GM23338 (cell line): ENCODE measurements at regions not wholly inside any gene's neighbourhood (a gene's known extent, or its start where the extent isn't known, plus 50 kb on each side); places are given as distances from the start of the nearest gene placed in this dataset.

ENCODE experiments used
- ATAC-seq: fragments of 200-7000 bp; cut with Tn5 transposase; 3 replicates; pipeline ENCODE4 v1.9.1; 2020
- DNase-seq: peaks from one replicate; pipeline ENCODE4 v3.0.0-alpha.2; 2015; ENCODE audit warnings: low spot score
- H2AFZ ChIP-seq: fragments of 200-600 bp; sonication (generic); 2 replicates; pipeline ENCODE4 v1.8.0; 2016; ENCODE audit warnings: antibody characterized with exemption, mild to moderate bottlenecking, moderate library complexity
- H3F3A ChIP-seq: fragments of 200-600 bp; sonication (generic); replicated peaks from 2 replicates; pipeline ENCODE4 v1.8.0; 2017; ENCODE audit warnings: antibody characterized with exemption, mixed run types, low read depth
- H3K27ac ChIP-seq: fragments of 200-600 bp; sonication (generic); 2 replicates; pipeline ENCODE4 v1.6.1; 2016; ENCODE audit warnings: low read depth
- H3K27me3 ChIP-seq: fragments of 200-600 bp; sonication (generic); 2 replicates; pipeline ENCODE4 v1.8.0; 2016; ENCODE audit warnings: mild to moderate bottlenecking, mixed run types, moderate library complexity; ENCODE audit not compliant: insufficient read depth
- H3K36me3 ChIP-seq: fragments of 200-600 bp; sonication (generic); 2 replicates; pipeline ENCODE4 v1.8.0; 2016; ENCODE audit warnings: mild to moderate bottlenecking; ENCODE audit not compliant: insufficient read depth
- H3K4me1 ChIP-seq: fragments of 200-600 bp; sonication (generic); 2 replicates; pipeline ENCODE4 v1.8.0; 2016; ENCODE audit warnings: mild to moderate bottlenecking, moderate library complexity; ENCODE audit not compliant: insufficient read depth
- H3K4me2 ChIP-seq: fragments of 200-600 bp; sonication (generic); 2 replicates; pipeline ENCODE4 v1.7.1; 2017; ENCODE audit warnings: mixed run types
- H3K4me3 ChIP-seq: fragments of 200-600 bp; sonication (generic); 2 replicates; pipeline ENCODE4 v1.6.1; 2016; ENCODE audit warnings: mixed run types
- H3K79me2 ChIP-seq: fragments of 200-600 bp; sonication (generic); replicated peaks from 2 replicates; pipeline ENCODE4 v1.8.0; 2017; ENCODE audit warnings: mild to moderate bottlenecking; ENCODE audit not compliant: insufficient read depth
- H3K9me2 ChIP-seq: fragments of 200-600 bp; sonication (generic); 2 replicates; pipeline ENCODE4 v1.8.0; 2017; ENCODE audit not compliant: insufficient read depth
- H4K20me1 ChIP-seq: fragments of 200-600 bp; sonication (generic); replicated peaks from 2 replicates; pipeline ENCODE4 v1.8.0; 2017; ENCODE audit warnings: mild to moderate bottlenecking; ENCODE audit not compliant: insufficient read depth
- H3K27ac Mint-ChIP-seq: 2 replicates; pipeline ENCODE4 v1.8.0; 2020; ENCODE audit warnings: inconsistent platforms, mild to moderate bottlenecking, moderate library complexity, mixed read lengths
- H3K27me3 Mint-ChIP-seq: 3 replicates; pipeline ENCODE4 v1.8.0; 2022; ENCODE audit warnings: low read depth, mild to moderate bottlenecking, moderate library complexity, mixed read lengths, inconsistent platforms; ENCODE audit not compliant: insufficient read depth, poor library complexity
- H3K36me3 Mint-ChIP-seq: 3 replicates; pipeline ENCODE4 v1.8.0; 2021; ENCODE audit warnings: low read depth, mild to moderate bottlenecking, inconsistent platforms, moderate library complexity, mixed read lengths
- H3K4me1 Mint-ChIP-seq: 3 replicates; pipeline ENCODE4 v1.8.0; 2020; ENCODE audit warnings: mild to moderate bottlenecking, inconsistent platforms, mixed read lengths
- H3K4me3 Mint-ChIP-seq: 3 replicates; pipeline ENCODE4 v1.8.0; 2021; ENCODE audit warnings: moderate library complexity, mild to moderate bottlenecking, inconsistent platforms, mixed read lengths
- H3K9me3 Mint-ChIP-seq: 3 replicates; pipeline ENCODE4 v1.8.0; 2020; ENCODE audit warnings: moderate library complexity, mild to moderate bottlenecking, inconsistent platforms, mixed read lengths
- CREB1 ChIP-seq: fragments of 250-450 bp; sonication (Bioruptor Pico); IDR thresholded peaks from 2 replicates; pipeline ENCODE4 v1.5.0; 2020; ENCODE audit warnings: low read depth, mild to moderate bottlenecking, moderate library complexity
- EZH2phosphoT487 ChIP-seq: fragments of 200-600 bp; sonication (generic); IDR thresholded peaks from one replicate; pipeline ENCODE4 v1.8.1; 2018; ENCODE audit warnings: antibody characterized with exemption; ENCODE audit not compliant: unreplicated experiment
- JUNB ChIP-seq: IDR thresholded peaks from one replicate; pipeline ENCODE4 v1.6.1; 2016; ENCODE audit warnings: antibody characterized with exemption; ENCODE audit not compliant: unreplicated experiment
- NANOG ChIP-seq: IDR thresholded peaks from 2 replicates; pipeline ENCODE4 v1.6.1; 2016; ENCODE audit warnings: antibody characterized with exemption, borderline replicate concordance
- POLR2AphosphoS5 ChIP-seq: IDR thresholded peaks from 2 replicates; pipeline ENCODE4 v1.6.1; 2016; ENCODE audit warnings: antibody characterized with exemption, low read depth
- STAT1 ChIP-seq: IDR thresholded peaks from one replicate; pipeline ENCODE4 v1.6.1; 2016; ENCODE audit warnings: antibody characterized with exemption; ENCODE audit not compliant: unreplicated experiment
- ZNF114 ChIP-seq: fragments of 250-450 bp; sonication (Bioruptor Pico); IDR thresholded peaks from 2 replicates; pipeline ENCODE4 v1.5.0; 2020; ENCODE audit warnings: mild to moderate bottlenecking, moderate library complexity
- ZNF331 ChIP-seq: fragments of 250-450 bp; sonication (Bioruptor Pico); IDR thresholded peaks from 2 replicates; pipeline ENCODE4 v1.5.0; 2020; ENCODE audit warnings: low read depth, mild to moderate bottlenecking, moderate library complexity
- TF ChIP-seq, protein P1 (sequence below): IDR thresholded peaks from one replicate; pipeline ENCODE4 v1.6.1; 2018; ENCODE audit warnings: antibody characterized with exemption; ENCODE audit not compliant: unreplicated experiment
- TF ChIP-seq, protein P2 (sequence below): IDR thresholded peaks from 2 replicates; pipeline ENCODE4 v1.6.1; 2016; ENCODE audit warnings: antibody characterized with exemption
- TF ChIP-seq, protein P3 (sequence below), 2 experiments: fragments of 200-600 bp in 1 of 2; sonication (generic) in 1 of 2; conservative IDR thresholded peaks; 2 replicates each; pipeline versions ENCODE4 v1.5.1 to v1.6.1; 2016 to 2017; ENCODE audit warnings: antibody characterized with exemption in 2 of 2, low read depth in 2 of 2, mild to moderate bottlenecking in 2 of 2, moderate library complexity in 1 of 2

DNA sequence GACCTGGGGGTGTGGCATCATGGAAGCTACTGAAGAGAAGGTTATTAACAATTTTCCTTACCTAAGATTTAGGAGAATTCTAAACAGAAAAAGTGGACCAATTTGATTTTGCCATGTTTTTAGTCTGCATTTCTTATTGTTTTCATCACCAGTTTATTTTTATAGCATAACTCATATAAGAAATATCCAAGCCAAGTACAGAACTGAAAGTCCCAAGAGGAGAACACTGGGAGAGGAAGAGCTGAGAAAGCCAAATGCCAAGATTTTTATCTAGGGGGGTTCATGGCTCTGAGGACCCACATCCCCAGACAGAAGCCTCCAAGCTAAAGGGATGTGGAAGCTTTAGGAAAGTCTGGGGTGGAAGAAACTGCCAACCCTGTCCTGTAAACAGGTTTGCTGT is 109.4 kb upstream of the DUSP10 start:
- Histone ChIP-seq H2AFZ (no peak overlapping the region), H3K9me2 (peaks cover 13% of the 10 kb centered on the region), H3K4me1 (no peaks in the 10 kb centered on the region), H4K20me1 (no peaks in the 10 kb centered on the region), H3K4me2 (no peak overlapping the region), H3K27me3 (no peaks in the 10 kb centered on the region), H3F3A (no peaks in the 10 kb centered on the region), H3K79me2 (no peaks in the 10 kb centered on the region), H3K27ac (no peak overlapping the region), H3K4me3 (no peak overlapping the region), H3K36me3 (no peaks in the 10 kb centered on the region)
- no peak for TF ChIP-seq EZH2phosphoT487
- no peak for TF ChIP-seq ZNF114 (CRISPR knock-in tag)
- no peak for TF ChIP-seq JUNB
- TF ChIP-seq POLR2AphosphoS5: no peak
- TF ChIP-seq, protein P1, sequence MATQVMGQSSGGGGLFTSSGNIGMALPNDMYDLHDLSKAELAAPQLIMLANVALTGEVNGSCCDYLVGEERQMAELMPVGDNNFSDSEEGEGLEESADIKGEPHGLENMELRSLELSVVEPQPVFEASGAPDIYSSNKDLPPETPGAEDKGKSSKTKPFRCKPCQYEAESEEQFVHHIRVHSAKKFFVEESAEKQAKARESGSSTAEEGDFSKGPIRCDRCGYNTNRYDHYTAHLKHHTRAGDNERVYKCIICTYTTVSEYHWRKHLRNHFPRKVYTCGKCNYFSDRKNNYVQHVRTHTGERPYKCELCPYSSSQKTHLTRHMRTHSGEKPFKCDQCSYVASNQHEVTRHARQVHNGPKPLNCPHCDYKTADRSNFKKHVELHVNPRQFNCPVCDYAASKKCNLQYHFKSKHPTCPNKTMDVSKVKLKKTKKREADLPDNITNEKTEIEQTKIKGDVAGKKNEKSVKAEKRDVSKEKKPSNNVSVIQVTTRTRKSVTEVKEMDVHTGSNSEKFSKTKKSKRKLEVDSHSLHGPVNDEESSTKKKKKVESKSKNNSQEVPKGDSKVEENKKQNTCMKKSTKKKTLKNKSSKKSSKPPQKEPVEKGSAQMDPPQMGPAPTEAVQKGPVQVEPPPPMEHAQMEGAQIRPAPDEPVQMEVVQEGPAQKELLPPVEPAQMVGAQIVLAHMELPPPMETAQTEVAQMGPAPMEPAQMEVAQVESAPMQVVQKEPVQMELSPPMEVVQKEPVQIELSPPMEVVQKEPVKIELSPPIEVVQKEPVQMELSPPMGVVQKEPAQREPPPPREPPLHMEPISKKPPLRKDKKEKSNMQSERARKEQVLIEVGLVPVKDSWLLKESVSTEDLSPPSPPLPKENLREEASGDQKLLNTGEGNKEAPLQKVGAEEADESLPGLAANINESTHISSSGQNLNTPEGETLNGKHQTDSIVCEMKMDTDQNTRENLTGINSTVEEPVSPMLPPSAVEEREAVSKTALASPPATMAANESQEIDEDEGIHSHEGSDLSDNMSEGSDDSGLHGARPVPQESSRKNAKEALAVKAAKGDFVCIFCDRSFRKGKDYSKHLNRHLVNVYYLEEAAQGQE: no peak
- no peak overlapping the region for H3K27ac Mint-ChIP-seq
- H3K4me1 Mint-ChIP-seq: no peaks in the 10 kb centered on the region
- ATAC-seq: no peak
- DNase-seq: no peak
- H3K9me3 Mint-ChIP-seq: no peaks in the 10 kb centered on the region; the same call in 2 of the 3 replicates
- no peak overlapping the region for H3K4me3 Mint-ChIP-seq
- no peaks in the 10 kb centered on the region for H3K27me3 Mint-ChIP-seq
- no peaks in the 10 kb centered on the region for H3K36me3 Mint-ChIP-seq

DNA sequence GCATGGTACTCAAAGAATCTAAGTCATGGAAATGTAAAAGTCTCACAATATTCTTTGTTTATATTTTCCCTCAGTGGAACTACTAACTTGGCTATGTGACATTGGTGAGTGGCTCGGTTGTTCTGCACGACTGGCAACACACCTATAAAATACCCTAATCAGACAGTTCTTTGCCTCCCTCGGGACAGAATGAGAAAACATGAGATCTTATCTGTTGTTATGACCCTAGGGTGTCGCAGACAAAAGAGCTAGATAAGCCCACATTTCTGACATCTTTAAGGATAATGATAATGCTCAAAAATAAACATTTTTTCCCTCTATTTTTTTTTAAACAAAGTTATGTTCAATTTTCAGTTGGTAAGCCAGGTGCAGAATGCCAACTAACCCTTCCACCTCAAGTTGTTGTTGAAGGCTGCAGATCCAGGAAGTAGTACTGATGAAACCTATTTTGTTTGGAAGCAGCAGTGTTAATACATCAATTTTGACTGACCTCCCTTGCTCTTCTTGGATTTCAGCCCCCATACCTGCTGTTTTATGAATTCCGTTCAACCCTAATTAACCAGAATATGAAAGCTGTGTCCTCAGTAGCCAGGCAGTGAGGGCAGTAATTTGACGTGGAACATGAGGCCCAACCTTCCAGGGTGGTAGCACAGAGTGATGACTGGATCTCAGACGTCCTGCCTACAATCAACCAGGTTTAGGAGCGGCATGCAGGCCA is 108.7 kb upstream of the DUSP10 start:
- Histone ChIP-seq H2AFZ (no peak overlapping the region), H3K27ac (no peak overlapping the region), H3K36me3 (no peaks in the 10 kb centered on the region), H3F3A (no peaks in the 10 kb centered on the region), H3K79me2 (no peaks in the 10 kb centered on the region), H3K9me2 (peaks cover 13% of the 10 kb centered on the region), H3K4me2 (no peak overlapping the region), H4K20me1 (no peaks in the 10 kb centered on the region), H3K4me3 (no peak overlapping the region), H3K27me3 (no peaks in the 10 kb centered on the region), H3K4me1 (no peaks in the 10 kb centered on the region)
- Mint-ChIP-seq H3K9me3 (no peaks in the 10 kb centered on the region; the same call in 2 of the 3 replicates), H3K27me3 (peaks cover 3% of the 10 kb centered on the region), H3K4me3 (no peak overlapping the region), H3K36me3 (no peaks in the 10 kb centered on the region), H3K4me1 (no peaks in the 10 kb centered on the region), H3K27ac (no peak overlapping the region)
- DNase-seq: no peak
- ATAC-seq: no peak
- TF ChIP-seq NANOG (no peak), CREB1 (CRISPR knock-in tag) (no peak), EZH2phosphoT487 (no peak), JUNB (no peak), POLR2AphosphoS5 (no peak), ZNF331 (no peak), STAT1 (no peak)
- TF ChIP-seq, protein P2, sequence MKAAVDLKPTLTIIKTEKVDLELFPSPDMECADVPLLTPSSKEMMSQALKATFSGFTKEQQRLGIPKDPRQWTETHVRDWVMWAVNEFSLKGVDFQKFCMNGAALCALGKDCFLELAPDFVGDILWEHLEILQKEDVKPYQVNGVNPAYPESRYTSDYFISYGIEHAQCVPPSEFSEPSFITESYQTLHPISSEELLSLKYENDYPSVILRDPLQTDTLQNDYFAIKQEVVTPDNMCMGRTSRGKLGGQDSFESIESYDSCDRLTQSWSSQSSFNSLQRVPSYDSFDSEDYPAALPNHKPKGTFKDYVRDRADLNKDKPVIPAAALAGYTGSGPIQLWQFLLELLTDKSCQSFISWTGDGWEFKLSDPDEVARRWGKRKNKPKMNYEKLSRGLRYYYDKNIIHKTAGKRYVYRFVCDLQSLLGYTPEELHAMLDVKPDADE: no peak
- TF ChIP-seq, protein P3, sequence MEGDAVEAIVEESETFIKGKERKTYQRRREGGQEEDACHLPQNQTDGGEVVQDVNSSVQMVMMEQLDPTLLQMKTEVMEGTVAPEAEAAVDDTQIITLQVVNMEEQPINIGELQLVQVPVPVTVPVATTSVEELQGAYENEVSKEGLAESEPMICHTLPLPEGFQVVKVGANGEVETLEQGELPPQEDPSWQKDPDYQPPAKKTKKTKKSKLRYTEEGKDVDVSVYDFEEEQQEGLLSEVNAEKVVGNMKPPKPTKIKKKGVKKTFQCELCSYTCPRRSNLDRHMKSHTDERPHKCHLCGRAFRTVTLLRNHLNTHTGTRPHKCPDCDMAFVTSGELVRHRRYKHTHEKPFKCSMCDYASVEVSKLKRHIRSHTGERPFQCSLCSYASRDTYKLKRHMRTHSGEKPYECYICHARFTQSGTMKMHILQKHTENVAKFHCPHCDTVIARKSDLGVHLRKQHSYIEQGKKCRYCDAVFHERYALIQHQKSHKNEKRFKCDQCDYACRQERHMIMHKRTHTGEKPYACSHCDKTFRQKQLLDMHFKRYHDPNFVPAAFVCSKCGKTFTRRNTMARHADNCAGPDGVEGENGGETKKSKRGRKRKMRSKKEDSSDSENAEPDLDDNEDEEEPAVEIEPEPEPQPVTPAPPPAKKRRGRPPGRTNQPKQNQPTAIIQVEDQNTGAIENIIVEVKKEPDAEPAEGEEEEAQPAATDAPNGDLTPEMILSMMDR (conservative IDR thresholded peaks at IDR 0.05; ENCODE audit: low read depth in 2 of 2): no peak
